COLO668 (cell line): ENCODE measurements at regions not wholly inside any gene's neighbourhood (a gene's known extent, or its start where the extent isn't known, plus 50 kb on each side); places are given as distances from the start of the nearest gene placed in this dataset.
"Not testable (repeated sequence)": the region's sequence is repeated elsewhere in the genome, so short reads cannot be mapped to it uniquely, and the experiment has no call there.

Experiments used
- DNase-seq: peaks from one replicate; lab custom pipeline; 2025; ENCODE audit not compliant: unreplicated experiment; lab: John Stamatoyannopoulos, UW

- no peak for DNase-seq
Observed at GRCh38 chr7:34207810-34208209, 302.5 kb downstream of the BMPER start.

GRCh38 chr7:34208878-34209621, 303.7 kb downstream of the BMPER start:
- DNase-seq, result no peak

GRCh38 chr7:34211018-34211417, 305.7 kb downstream of the BMPER start:
- no peak for DNase-seq

DNA sequence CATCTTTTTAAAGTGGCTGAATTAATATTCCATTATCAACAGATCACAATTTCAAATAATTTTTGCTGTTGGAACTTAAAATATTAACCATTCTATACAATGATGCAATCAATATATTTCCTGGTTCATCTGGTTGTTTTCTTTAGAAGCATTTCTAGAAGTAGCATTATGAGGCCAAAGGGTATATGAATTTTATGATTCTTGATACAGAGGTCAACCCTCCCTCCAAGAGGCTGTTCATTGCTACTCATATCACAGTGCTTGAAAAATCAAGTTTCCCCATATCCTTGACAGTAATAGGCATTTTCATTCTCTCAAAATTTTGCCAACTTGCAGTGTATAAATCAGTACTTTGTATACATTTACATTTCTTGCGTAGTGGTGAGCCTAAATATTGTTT, 312.6 kb downstream of the BMPER start:
- no peak for DNase-seq

DNA sequence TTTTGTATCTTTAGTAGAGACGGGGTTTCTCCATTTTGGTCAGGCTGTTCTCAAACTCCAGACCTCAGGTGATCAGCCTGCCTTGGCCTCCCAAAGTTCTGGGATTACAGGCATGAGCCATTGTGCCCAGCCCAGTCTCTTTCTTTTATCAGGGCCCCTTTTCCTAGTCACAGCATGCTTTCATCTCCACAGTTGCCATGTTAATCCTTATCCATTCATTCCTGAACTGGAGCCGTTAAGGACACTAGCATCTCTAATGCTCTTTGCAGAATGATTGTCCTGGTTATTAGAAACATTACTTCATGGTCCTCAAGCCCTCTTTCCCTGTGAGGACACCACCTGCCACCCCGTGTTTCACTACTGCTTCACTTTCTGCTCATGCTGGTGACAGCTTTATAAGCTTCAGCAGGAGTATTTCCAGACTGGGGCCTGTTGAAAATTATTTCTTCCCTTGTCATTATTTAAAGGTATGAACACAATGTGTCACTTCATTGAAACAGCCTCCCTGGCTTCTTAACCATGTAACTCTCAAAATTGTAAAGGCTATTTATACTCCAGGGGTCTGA, 313.9 kb downstream of the BMPER start:
- no peak for DNase-seq

- DNase-seq, result no peak
Observed at GRCh38 chr7:34220506-34221185, 315.3 kb downstream of the BMPER start.

GRCh38 chr7:34222316-34222715, 317.0 kb downstream of the BMPER start:
- DNase-seq, result no peak

DNA sequence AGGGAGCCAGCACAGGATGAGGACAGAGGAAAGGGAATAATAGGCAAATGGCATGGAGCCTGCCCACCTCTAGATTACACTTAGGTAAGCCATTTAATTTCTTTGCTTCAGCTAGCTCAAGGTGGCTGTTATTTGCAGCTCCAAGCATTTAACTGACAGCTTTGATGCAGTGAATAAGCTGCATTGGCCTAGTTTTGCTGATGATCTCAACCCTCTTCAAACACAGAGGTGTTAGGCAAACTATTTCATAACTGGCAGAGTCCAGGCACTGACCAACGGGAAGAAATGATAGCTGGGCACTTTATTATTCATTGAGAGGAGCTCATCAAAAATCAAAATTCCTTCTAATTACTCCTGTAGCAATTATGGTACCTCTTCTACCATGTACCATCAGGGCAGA, 317.4 kb downstream of the BMPER start:
- DNase-seq, result no peak

- DNase-seq, result no peak
Observed at GRCh38 chr7:34224281-34224680, 318.9 kb downstream of the BMPER start.

DNA sequence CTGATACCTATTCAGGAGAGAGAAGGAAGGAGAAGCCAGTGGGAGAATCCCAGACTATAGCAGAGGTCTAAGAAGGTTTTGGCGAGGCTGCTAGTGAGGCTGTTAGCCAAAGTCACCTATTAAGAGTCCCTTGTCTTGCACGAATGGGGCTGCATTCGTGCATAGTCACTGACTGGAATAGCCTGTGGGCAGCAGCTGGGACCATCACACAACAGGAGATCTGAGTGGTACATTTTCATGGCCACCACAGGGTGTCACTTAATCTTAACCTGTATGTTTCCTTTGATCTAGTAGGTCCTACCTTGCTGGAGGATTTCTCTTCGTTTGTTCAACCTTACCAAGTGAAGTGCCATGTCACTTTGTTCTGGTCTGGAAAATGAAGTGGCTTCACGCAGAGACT, 319.9 kb downstream of the BMPER start:
- DNase-seq, result no peak

- no peak for DNase-seq
Observed at GRCh38 chr7:34227525-34227924, 322.2 kb downstream of the BMPER start.

- DNase-seq, result not testable (repeated sequence)
Observed at GRCh38 chr7:34235101-34235500, 329.8 kb downstream of the BMPER start.

DNA sequence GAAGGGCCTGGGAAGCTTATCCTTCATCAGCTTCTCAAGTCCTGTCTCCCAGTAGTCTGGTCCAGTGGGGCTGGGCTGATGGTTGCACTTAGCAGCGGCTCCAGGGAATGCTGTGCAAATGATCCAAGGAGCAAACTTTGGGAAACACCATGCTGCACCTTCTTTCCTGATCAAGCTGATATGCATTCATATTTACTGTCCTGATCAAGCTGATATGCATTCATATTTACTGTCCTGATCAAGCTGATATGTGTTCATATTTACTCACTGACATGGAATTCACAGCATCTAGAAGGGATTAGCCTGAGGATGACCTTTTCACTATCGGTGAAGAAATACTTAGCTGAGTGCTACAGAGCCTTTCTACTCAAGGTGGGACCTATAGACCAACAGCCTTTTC, 330.7 kb downstream of the BMPER start:
- DNase-seq, result no peak

DNA sequence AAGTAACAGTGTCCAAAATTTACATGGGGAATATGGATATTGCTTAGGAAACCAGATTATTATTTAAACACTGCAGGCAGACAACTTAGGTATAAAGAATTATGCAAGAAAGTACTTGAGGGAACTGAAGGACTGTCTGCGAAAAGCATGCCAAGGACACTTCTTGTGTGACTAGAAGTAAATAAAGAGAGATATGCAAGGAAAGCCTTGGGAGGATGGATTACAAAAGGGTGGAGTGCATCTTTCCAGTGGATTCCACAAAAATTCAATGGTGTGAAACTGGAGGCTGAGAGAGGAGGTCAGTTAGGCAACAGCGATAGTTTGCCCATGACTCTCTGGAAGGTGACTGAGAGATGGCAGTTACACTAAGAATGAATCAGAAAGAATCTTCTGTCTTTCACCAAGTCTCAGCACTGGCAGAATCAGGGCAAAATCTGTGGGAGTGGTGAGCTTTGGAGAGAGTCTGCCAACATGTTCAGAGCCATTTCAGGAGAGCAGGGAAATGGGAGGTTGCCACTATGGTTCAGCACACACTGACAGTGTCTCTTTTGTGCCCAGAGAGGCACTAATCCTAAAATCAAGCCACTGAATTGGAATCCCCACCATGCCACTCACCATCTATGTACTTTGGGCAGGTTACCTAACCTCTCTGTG, 331.6 kb downstream of the BMPER start:
- DNase-seq, result no peak

- DNase-seq, result no peak
Observed at GRCh38 chr7:34237493-34237849, 332.1 kb downstream of the BMPER start.

GRCh38 chr7:34240417-34240816, 335.1 kb downstream of the BMPER start:
- no peak for DNase-seq

GRCh38 chr7:34242391-34242790, 337.1 kb downstream of the BMPER start:
- no peak for DNase-seq

GRCh38 chr7:34245246-34245645, 339.9 kb downstream of the BMPER start:
- DNase-seq, result no peak

DNA sequence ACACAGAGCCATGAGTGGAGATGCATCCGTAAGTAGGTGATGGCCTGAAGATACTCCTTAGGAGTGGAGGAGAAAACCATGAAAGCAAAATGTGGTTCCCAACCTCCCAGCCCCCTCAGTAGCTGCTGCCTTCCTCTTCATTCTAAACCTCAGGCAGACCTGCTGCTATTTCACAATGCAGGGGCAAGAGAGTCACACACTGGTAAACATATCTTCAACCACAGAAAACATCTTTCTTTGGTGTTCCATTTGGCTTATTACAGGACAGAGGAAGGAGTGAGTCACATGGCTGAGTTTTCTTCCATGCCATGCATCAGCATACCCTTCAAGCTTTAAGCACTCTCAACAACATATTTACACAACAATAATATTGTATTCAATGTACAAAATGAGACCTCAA, 342.1 kb downstream of the BMPER start:
- no peak for DNase-seq

GRCh38 chr7:34249192-34249591, 343.9 kb downstream of the BMPER start:
- no peak for DNase-seq

GRCh38 chr7:34260279-34260678, 354.9 kb downstream of the BMPER start:
- no peak for DNase-seq

DNA sequence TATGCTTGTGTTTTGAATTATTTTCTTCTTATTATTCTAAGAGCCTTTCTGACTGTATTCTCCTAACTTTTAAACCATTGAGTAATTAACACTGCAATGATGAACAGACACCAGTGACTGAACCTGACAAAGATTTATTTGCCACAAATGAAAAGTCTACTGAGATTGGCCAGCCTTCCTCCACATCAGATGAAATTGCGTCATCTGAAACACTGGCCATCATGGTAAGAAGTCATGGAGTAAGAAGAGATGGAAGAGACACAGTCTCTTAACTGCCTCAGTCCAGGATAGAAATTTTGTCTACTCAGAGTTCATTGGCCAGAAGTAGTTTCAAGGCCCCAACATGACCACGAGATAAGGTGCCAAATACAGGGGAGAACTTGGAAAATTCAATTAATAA, 357.8 kb downstream of the BMPER start:
- no peak for DNase-seq
